ENCODE measurements at regions not wholly inside any gene's neighbourhood (a gene's known extent, or its start where the extent isn't known, plus 50 kb on each side); places are given as distances from the start of the nearest gene placed in this dataset.

GRCh38 chr20:50367739-50368375, 142.3 kb upstream of the PTPN1 start:
- TF ChIP-seq CTCF (IDR thresholded peaks at IDR 0.05; ENCODE audit: insufficient read depth, low read length, poor library complexity, severe bottlenecking) (no peak), EZH2phosphoT487 (conservative IDR thresholded peaks at IDR 0.05; ENCODE audit: low read length) (no peak)

Measured in SU-DHL-6 (cell line).